ENCODE measurements at regions not wholly inside any gene's neighbourhood (a gene's known extent, or its start where the extent isn't known, plus 50 kb on each side); places are given as distances from the start of the nearest gene placed in this dataset.

DNA sequence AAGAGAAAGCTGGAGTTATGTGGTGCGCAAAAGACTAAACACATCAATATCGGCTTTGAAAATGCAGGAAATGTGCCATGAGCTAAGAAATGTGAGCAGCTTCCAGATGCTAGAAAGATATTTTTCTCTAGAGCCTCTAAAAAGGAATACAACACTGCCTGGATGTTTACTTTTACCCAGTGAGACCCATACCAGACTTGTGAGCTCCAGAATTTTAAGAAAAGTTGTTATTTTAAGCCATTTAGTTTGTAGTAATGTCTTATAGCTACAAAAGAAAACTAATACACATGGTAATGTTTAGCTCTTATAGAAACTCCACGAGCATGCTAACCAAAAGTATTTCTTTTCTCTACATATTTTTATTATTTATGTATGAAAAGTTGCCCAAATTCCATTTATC, 1389.4 kb downstream of the C4orf33 start:
- in situ Hi-C loops (cut with MboI): no loop called here
- Histone ChIP-seq H3K27me3 (replicated peaks; ENCODE audit: insufficient read depth) (no peaks in the 10 kb centered on the region), H3K27ac (no peak overlapping the region), H2AFZ (no peak overlapping the region), H3K4me2 (ENCODE audit: unreplicated experiment) (no peak overlapping the region), H3K4me3 (no peak overlapping the region), H3K9me2 (ENCODE audit: insufficient read depth) (no peaks in the 10 kb centered on the region), H3K9me3 (ENCODE audit: low read depth) (no peaks in the 10 kb centered on the region), H3F3A (ENCODE audit: insufficient read depth) (no peaks in the 10 kb centered on the region), H3K36me3 (ENCODE audit: low read depth) (no peaks in the 10 kb centered on the region), H3K9ac (no peak overlapping the region), H3K4me1 (ENCODE audit: insufficient read depth) (no peaks in the 10 kb centered on the region), H3K79me2 (ENCODE audit: insufficient read depth) (no peaks in the 10 kb centered on the region), H4K20me1 (ENCODE audit: insufficient read depth) (no peaks in the 10 kb centered on the region)
- DNase-seq: no peak
- no peak for TF ChIP-seq EZH2phosphoT487 (IDR thresholded peaks at IDR 0.05; ENCODE audit: insufficient read depth, low read depth)
- no peak for TF ChIP-seq EZH2 (IDR thresholded peaks at IDR 0.05; ENCODE audit: insufficient read depth, poor library complexity, severe bottlenecking)
- 3 to 7% methylated on average over 3 of the region's 3 CpGs for WGBS, 2 experiments (ENCODE audit: low coverage in 1 of 2, low lambda C conversion rate in 2 of 2, missing lambda C conversion rate in 2 of 2)

DNA sequence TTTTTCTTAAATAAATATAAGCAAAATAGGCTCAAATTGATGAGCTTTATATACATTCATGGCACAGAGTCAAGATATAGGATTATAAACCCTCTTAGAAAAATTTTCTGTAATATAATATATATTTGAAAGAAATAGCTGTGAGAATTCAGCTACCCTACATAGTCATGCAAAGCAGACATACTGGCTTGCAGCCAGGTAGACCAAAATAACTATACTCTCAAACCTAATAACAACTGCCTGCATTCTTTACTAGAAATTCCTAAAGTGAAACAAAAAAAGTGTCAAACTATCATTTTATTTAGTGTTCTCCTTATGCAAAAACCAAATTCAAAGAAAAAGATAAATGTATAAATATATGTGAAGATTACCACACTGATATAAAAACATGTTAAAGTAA, 1390.2 kb downstream of the C4orf33 start:
- H3K4me3 ChIP-seq: no peak overlapping the region
- TF ChIP-seq EZH2 (IDR thresholded peaks at IDR 0.05; ENCODE audit: insufficient read depth, poor library complexity, severe bottlenecking): no peak
- TF ChIP-seq EZH2phosphoT487 (IDR thresholded peaks at IDR 0.05; ENCODE audit: insufficient read depth, low read depth): no peak
- no peak overlapping the region for H2AFZ ChIP-seq
- H3K4me2 ChIP-seq (ENCODE audit: unreplicated experiment): no peak overlapping the region
- H3F3A ChIP-seq (ENCODE audit: insufficient read depth): no peaks in the 10 kb centered on the region
- peak; percentile 5 for DNase-seq
- H3K9me2 ChIP-seq (ENCODE audit: insufficient read depth): no peaks in the 10 kb centered on the region
- H4K20me1 ChIP-seq (ENCODE audit: insufficient read depth): no peaks in the 10 kb centered on the region
- no peaks in the 10 kb centered on the region for H3K27me3 ChIP-seq (replicated peaks; ENCODE audit: insufficient read depth)
- H3K9me3 ChIP-seq (ENCODE audit: low read depth): no peaks in the 10 kb centered on the region
- in situ Hi-C loops (cut with MboI): no loop called here
- H3K79me2 ChIP-seq (ENCODE audit: insufficient read depth): no peaks in the 10 kb centered on the region
- no peak overlapping the region for H3K27ac ChIP-seq
- no peaks in the 10 kb centered on the region for H3K36me3 ChIP-seq (ENCODE audit: low read depth)
- H3K4me1 ChIP-seq (ENCODE audit: insufficient read depth): no peaks in the 10 kb centered on the region
- no peak overlapping the region for H3K9ac ChIP-seq

DNA sequence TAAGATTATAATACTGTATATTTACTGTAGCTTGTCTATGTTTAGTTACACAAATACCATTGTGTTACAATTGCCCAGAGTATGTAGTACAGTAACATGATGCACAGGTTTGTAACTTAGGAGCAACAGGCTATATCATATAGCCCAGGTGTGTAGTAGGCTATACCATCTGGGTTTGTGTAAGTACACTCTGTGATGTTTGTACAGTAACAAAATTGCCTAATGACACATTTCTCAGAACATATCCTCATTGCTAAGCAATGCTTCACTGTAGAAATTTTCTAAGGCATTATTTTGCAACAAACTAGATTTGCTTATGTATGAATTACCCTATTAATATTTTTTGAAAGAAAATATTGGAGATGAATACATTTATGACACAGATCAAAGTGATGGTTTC, 1390.9 kb downstream of the C4orf33 start:
- H3K9ac ChIP-seq: no peak overlapping the region
- H3K4me3 ChIP-seq: no peak overlapping the region
- DNase-seq: no peak
- no peaks in the 10 kb centered on the region for H3K27me3 ChIP-seq (replicated peaks; ENCODE audit: insufficient read depth)
- TF ChIP-seq EZH2 (IDR thresholded peaks at IDR 0.05; ENCODE audit: insufficient read depth, poor library complexity, severe bottlenecking) (no peak), EZH2phosphoT487 (IDR thresholded peaks at IDR 0.05; ENCODE audit: insufficient read depth, low read depth) (no peak)
- no peaks in the 10 kb centered on the region for H3K9me2 ChIP-seq (ENCODE audit: insufficient read depth)
- no peaks in the 10 kb centered on the region for H3F3A ChIP-seq (ENCODE audit: insufficient read depth)
- H3K4me1 ChIP-seq (ENCODE audit: insufficient read depth): no peaks in the 10 kb centered on the region
- H3K9me3 ChIP-seq (ENCODE audit: low read depth): no peaks in the 10 kb centered on the region
- H3K27ac ChIP-seq: no peak overlapping the region
- no peaks in the 10 kb centered on the region for H3K79me2 ChIP-seq (ENCODE audit: insufficient read depth)
- H3K4me2 ChIP-seq (ENCODE audit: unreplicated experiment): no peak overlapping the region
- no peak overlapping the region for H2AFZ ChIP-seq
- in situ Hi-C loops (cut with MboI): no loop called here
- no peaks in the 10 kb centered on the region for H4K20me1 ChIP-seq (ENCODE audit: insufficient read depth)
- no peaks in the 10 kb centered on the region for H3K36me3 ChIP-seq (ENCODE audit: low read depth)

DNA sequence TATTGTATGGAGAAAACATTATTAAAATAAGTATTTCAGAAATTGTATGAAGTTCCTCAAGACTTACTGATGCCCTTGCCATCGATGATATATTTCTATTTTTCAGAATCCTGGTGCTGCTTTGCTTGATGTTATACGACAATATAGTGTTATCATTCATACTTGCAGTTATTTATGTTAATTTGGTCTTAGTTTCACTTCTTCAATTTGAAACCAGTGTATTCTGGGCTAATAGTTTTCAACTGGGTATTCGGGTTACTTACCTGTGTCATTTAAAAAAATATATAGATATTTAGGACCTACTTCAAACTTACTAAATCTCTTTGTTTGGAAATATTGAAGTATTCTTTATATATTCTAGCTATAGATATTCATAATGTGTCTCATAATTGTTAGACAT, 1414.7 kb downstream of the C4orf33 start:
- no peak for DNase-seq
- Histone ChIP-seq H3K4me1 (ENCODE audit: insufficient read depth) (no peaks in the 10 kb centered on the region), H3K4me3 (no peak overlapping the region), H3K27ac (no peak overlapping the region), H2AFZ (no peak overlapping the region), H3K4me2 (ENCODE audit: unreplicated experiment) (no peak overlapping the region), H3K36me3 (ENCODE audit: low read depth) (no peaks in the 10 kb centered on the region), H3K9ac (no peak overlapping the region), H4K20me1 (ENCODE audit: insufficient read depth) (no peaks in the 10 kb centered on the region), H3F3A (ENCODE audit: insufficient read depth) (no peaks in the 10 kb centered on the region), H3K27me3 (replicated peaks; ENCODE audit: insufficient read depth) (no peaks in the 10 kb centered on the region), H3K79me2 (ENCODE audit: insufficient read depth) (no peaks in the 10 kb centered on the region), H3K9me2 (ENCODE audit: insufficient read depth) (no peaks in the 10 kb centered on the region), H3K9me3 (ENCODE audit: low read depth) (no peaks in the 10 kb centered on the region)
- WGBS, 2 experiments (ENCODE audit: low coverage in 1 of 2, low lambda C conversion rate in 2 of 2, missing lambda C conversion rate in 2 of 2): 20 to 23% methylated on average over 3 of the region's 3 CpGs
- in situ Hi-C loops (cut with MboI): no loop called here
- TF ChIP-seq EZH2phosphoT487 (IDR thresholded peaks at IDR 0.05; ENCODE audit: insufficient read depth, low read depth): no peak
- no peak for TF ChIP-seq EZH2 (IDR thresholded peaks at IDR 0.05; ENCODE audit: insufficient read depth, poor library complexity, severe bottlenecking)

DNA sequence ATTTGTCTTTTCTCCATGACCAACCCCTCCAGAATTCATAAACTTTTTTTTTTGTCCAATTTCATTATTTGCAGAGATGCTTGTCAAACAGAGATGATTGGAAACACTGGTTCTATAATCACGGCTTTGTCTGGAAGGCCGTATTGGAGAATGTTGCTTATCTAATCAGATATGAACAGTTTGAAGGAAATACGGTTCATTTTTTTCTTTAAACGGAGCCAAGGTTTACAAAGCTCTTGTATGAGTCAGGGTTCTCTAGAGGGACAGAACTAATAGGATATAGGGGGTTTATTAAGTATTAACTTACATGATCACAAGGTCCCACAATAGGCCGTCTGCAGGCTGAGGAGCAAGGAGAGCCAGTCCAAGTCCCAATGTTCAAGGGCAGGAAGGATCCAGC, 1415.8 kb downstream of the C4orf33 start:
- no peaks in the 10 kb centered on the region for H3K36me3 ChIP-seq (ENCODE audit: low read depth)
- 28 to 34% methylated on average over 5 of the region's 5 CpGs for WGBS, 2 experiments (ENCODE audit: low coverage in 1 of 2, low lambda C conversion rate in 2 of 2, missing lambda C conversion rate in 2 of 2)
- no peak overlapping the region for H3K4me2 ChIP-seq (ENCODE audit: unreplicated experiment)
- no peaks in the 10 kb centered on the region for H3F3A ChIP-seq (ENCODE audit: insufficient read depth)
- in situ Hi-C loops (cut with MboI): no loop called here
- no peaks in the 10 kb centered on the region for H3K4me1 ChIP-seq (ENCODE audit: insufficient read depth)
- no peaks in the 10 kb centered on the region for H3K27me3 ChIP-seq (replicated peaks; ENCODE audit: insufficient read depth)
- H2AFZ ChIP-seq: no peak overlapping the region
- TF ChIP-seq EZH2 (IDR thresholded peaks at IDR 0.05; ENCODE audit: insufficient read depth, poor library complexity, severe bottlenecking): no peak
- TF ChIP-seq EZH2phosphoT487 (IDR thresholded peaks at IDR 0.05; ENCODE audit: insufficient read depth, low read depth): no peak
- no peaks in the 10 kb centered on the region for H3K9me2 ChIP-seq (ENCODE audit: insufficient read depth)
- H3K9ac ChIP-seq: no peak overlapping the region
- H3K79me2 ChIP-seq (ENCODE audit: insufficient read depth): no peaks in the 10 kb centered on the region
- H4K20me1 ChIP-seq (ENCODE audit: insufficient read depth): no peaks in the 10 kb centered on the region
- no peak overlapping the region for H3K4me3 ChIP-seq
- H3K9me3 ChIP-seq (ENCODE audit: low read depth): no peaks in the 10 kb centered on the region
- no peak overlapping the region for H3K27ac ChIP-seq
- DNase-seq: no peak

Data from GM23248 (cell line).